ENCODE measurements at regions not wholly inside any gene's neighbourhood (a gene's known extent, or its start where the extent isn't known, plus 50 kb on each side); places are given as distances from the start of the nearest gene placed in this dataset.

DNA sequence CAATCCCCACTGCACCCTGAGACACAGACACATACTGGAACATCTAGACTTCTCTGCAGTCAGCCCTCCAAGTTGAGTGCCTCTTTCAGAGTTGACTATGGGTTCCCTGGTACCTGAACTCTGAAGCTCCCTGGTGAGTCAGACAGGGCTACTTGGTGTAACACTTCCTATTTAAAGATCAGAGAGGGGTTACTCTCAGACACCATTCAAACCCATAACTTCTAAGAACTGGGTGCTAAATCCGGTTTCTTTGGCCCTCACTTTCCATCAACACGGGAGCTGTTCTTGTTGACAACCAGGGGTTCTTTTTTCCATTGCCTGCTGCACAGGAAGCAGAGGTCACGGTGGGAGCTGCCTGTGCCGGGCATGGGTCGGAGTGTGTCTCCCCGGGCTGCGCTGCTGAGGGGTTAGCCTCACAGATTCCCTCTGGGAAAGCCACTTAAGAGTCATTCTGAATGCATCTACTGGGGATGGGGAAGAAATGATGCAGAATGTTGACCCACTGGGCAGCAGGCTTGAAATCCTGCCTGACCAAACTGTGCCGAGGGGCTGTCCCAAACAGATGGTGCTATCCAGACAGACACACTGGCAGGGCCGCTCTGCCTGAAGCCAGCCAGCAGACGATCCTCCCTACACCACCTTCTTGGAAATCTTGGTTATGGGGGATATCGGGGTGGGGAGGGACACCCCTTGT is 74.1 kb downstream of the PITPNM2 start:
- TF ChIP-seq, protein P1, sequence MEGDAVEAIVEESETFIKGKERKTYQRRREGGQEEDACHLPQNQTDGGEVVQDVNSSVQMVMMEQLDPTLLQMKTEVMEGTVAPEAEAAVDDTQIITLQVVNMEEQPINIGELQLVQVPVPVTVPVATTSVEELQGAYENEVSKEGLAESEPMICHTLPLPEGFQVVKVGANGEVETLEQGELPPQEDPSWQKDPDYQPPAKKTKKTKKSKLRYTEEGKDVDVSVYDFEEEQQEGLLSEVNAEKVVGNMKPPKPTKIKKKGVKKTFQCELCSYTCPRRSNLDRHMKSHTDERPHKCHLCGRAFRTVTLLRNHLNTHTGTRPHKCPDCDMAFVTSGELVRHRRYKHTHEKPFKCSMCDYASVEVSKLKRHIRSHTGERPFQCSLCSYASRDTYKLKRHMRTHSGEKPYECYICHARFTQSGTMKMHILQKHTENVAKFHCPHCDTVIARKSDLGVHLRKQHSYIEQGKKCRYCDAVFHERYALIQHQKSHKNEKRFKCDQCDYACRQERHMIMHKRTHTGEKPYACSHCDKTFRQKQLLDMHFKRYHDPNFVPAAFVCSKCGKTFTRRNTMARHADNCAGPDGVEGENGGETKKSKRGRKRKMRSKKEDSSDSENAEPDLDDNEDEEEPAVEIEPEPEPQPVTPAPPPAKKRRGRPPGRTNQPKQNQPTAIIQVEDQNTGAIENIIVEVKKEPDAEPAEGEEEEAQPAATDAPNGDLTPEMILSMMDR (IDR thresholded peaks at IDR 0.05): no peak
- TF ChIP-seq POLR2A (IDR thresholded peaks at IDR 0.05): no peak

Measured in upper lobe of left lung (tissue), 4 donors.